Activated CD4-positive, alpha-beta T cell treated with anti-CD3 and anti-CD28 coated beads, Interleukin-2, amount 50 U/mL, for 24 hours (primary cell): ENCODE measurements at regions not wholly inside any gene's neighbourhood (a gene's known extent, or its start where the extent isn't known, plus 50 kb on each side); places are given as distances from the start of the nearest gene placed in this dataset.
"Not testable (repeated sequence)": the region's sequence is repeated elsewhere in the genome, so short reads cannot be mapped to it uniquely, and the experiment has no call there.

ENCODE experiments used
- DNase-seq, 2 donors: peaks; one replicate each; pipeline ENCODE4 v3.0.0-alpha.2; 2020; ENCODE audit warnings: low read depth in 1 of 2, low spot score in 1 of 2

DNA sequence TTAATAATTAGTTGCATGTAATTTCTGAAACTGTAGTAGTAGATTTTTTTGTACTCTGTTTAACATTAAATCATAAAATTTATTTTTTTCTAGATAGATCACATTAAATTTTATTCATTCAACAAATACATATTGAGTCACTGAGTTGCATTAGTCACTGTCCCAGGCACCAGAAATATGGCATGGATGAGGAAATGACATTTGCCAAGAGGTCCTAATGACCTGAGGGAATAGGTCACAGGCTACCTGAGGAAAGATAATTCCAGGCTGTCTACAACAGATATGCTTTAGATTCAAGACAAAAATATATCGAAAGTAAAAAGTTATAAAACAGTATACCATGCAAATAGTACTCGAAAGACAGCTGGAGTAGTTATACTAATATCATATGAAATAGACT is 852.4 kb upstream of the ACVR2A start:
- no peak for DNase-seq

DNA sequence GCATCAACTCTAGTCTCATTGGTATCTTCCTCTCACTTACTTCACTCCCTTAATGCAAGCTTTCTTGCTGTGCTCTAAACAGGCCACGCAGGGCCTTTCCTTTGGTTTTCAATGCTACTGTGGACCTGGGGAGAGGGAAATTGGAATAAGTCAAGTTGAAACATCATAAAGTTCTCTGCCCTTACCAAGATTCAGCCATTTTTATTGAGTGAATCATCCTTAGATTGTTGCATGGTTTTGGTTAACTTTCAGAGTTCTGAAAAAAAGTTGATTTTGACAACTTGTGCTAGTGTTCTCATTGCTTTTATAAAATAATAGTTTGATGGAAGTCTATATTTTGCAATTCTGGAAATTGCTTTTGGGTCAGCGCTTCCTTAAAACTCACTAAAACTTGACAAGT is 852.8 kb upstream of the ACVR2A start:
- no peak for DNase-seq

DNA sequence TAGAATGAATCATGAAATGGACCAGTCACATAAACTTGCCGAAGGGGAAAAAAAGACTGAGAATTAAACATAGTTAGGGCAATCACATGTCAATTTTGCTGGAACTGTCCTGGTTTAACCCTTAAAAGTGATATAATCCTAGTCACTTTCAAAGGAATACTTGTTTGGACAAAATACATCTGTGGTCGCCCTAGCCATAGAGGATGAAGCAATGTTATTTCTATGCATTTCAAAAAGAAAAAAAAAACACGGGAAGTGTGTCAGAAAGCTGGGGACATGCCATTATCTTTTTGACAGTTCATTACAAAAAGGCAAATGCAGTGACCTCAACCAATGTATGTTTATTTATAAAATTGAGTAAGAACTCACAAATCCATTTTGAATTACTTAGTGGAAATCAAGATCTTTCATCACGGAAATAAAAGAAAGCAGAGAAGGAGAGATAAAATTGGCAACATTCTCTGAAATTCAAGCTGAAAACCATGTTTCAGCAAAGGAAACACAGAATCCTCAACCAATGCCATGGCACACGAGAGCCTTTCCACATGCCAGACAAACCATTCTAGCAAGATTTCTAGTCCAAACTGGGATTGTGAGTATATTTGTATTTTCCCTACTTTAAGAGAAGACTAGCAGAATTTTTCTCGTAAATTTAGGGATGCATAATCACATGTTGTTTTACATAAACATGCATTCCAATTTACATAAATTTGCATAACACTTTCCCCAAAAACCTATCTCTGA is 854.3 kb upstream of the ACVR2A start:
- no peak for DNase-seq

DNA sequence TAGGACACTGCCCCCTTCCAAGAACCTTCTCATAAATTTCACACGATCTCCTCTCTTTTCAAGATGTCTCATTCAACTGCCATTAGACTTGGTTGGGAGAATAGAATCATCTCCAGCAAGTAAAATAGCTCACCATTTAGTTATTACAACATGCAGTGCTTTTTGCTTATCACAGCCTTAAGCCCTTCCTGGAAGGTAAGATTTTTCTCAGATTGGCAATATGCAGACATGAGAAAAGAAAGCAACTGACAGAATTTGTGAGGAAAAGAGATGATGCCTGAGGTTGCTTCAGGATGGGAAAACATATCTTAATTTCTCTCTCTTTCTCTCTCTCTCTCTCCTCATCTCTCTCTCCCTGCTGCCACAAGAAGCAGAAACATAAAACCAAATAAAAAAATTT is 855.1 kb upstream of the ACVR2A start:
- DNase-seq: no peak

DNA sequence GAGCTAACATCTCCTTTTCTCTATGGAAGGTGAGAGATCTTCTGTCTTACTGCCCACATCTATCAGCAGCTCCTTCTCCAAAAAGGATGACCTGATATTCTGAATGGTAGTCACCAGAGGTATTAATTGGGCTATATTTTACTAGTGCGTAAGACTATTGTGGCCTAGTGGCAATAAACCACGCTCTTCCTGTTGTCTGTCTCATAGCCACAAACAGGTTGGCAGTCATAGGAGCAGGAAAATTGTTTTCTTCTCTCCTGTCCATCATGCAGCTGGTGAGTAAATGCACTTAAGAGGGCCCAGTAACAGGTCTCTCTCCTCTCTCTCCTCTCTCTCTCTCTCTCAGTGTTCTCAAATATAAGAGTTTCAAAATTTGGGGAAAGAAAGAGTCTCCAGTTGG is 856.8 kb upstream of the ACVR2A start:
- no peak for DNase-seq

DNA sequence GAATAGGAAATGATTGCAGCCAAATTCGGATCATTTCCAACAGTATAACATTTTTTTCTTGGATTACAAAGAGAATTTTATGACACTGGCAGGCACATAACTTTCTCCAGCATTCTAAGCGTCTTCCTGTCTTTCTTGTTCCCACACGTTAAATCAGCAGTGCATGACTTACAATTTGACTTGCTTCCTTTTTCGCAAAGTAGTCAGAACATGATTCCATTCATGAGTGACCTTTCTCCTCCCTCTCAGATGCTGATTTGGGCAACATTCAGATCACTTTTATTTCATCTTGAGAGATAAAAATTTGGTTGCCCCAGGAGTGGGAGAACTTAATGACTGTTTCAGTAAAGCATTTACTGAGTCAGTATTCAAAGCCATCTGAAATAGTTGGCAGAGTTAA is 858.7 kb upstream of the ACVR2A start:
- DNase-seq: no peak

DNA sequence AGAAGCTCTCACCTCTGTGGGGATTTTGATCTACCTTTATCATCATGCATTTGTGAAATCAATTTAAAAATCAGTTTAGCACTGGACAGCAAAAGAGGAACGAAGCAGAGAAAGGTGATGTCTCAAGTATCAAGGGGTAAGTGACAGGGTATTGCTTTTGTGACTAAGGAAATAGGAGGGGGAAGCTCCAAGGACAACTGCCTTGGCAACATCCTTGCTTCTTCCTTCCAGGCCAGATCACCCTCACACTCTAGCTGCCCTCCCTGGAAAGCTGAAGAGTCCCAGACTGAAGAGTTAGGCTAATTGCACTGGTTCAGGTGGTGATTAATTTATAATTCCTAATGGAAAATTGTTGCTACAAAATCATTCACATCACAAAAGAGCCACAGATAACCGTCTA is 859.1 kb upstream of the ACVR2A start:
- DNase-seq: no peak

DNA sequence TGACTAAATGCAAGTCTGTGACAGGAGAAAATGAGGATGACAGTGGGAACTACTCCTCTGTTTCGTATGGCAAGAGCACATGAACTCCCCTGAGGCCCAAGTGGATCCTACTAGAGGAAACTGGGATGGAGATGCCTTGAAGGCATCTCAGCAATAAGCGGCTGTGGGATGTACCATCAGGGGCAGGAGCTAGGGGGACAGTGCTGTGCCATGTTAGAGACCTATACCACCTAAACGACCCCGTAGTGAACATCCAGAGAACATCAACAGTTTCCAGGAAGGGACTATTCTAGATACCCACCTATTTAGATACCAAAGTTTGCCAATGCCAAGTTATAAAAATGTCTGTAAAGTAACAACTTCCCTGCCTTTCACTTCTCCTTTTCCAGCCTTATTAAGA is 860.8 kb upstream of the ACVR2A start:
- DNase-seq: no peak

DNA sequence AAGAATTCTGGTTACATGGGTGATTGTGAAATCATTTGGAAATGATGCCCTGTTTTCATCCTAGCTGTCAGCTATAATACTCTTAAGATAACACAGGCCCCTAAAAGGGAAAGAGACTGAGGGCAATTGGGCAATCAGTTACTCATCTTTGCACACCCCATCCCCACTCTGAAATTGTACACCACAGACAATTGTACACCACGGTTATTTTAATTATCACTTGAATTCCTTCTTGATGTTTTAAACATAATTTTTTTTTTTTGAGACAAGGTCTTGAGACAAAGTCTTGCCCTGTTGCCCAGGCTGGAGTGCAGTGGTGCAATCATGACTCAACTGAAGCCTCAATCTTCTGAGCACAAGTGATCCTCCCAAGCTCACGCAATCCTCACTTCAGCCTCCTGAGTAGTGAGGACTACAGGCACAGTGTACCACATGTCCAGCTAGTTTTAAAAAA is 862.4 kb upstream of the ACVR2A start:
- DNase-seq: no peak

DNA sequence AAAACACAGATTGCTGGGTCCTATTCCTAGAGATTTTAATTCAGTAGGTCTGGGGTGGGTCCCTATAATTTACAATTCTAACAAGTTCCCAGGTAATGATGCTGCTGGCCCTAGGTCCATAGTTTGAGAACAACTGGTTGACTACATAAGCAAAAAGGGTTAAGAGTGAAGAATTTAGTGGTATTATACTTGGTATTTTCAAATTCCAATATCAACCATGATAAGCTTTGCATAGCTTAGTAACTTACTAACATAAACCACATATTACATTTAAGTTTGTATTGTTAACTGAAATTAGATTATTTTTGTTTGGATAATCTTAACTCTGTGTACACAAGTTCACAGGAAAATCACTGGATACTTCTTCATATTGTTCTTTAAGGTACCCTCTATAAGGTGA is 862.9 kb upstream of the ACVR2A start:
- no peak for DNase-seq

DNA sequence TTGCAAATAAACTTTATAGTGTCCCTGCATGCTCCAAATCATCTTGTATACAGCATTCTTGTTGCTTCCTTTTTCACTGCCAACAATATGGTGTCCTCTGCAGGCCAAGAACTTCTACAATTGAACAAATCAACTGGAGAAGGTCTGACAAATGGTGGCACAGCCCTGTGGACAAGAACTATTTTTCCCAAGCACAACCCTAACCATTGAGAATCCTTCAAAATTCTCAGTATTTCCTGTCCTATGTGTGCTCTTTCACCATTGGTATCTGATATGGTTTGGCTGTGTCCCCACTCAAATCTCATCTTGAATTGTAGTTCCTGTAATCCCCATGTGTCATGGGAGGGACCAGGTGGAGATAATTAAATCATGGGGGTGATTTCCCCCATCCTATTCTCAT is 865.1 kb upstream of the ACVR2A start:
- no peak for DNase-seq

DNA sequence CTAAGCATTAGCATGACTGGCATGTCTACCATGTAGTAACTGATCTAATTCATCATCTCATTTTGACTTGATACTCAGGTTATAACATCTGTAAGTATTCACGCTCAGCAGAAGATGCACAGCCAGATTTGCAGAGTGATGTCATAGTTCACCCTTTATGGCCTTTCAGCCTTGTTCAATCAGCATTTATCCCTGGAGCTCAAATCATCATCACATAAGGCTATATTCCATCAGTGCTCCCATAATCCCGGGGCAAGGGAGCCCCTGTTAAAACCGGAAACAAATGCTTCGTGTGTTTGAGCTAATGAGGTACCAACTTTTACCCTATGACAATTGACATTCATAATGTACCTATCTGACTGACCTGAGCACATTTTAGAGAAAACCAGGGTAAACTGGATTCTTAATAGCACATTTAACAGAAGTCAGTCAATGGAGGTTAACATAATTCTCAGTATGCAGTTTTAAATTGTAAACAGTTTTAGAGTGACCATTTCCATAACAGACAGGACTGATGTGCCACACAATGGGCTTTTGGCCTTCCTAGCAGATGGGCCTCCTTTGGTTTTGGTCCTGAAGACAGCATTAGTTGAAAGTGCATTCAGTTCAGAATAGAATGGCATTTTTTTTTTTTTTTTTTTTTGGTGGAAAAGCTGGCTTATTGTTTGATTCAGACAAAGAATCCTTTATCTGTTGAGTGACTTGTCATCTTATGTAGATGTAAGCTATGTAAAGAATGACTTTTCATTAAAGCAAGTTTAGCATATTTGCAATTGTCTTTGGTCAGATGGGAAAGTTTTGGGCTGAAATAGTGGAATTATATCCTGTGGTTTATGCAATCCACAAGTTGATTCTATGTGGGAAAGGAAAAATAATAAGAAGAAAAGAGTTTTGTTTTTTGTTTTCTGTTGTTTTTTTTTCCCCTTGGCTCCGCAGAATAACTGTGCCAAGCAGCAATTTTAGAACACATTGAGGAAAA is 866.0 kb upstream of the ACVR2A start:
- no peak for DNase-seq

DNA sequence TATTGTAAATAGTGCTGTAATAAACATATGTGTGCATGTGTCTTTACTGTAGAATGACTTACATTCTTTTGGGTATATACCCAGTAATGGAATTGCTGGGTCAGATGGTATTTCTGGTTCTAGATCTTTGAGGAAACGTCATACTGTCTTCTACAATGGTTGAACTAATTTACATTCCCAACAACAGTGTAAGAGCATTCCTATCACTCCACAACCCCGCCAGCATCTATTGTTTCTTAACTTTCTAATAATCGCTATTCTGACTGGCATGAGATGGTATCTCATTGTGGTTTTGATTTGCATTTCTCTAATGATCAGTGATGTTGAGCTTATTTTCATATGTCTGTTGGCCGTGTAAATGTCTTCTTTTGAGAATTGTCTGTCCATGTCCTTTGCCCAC is 873.8 kb upstream of the ACVR2A start:
- DNase-seq: not testable (repeated sequence)

DNA sequence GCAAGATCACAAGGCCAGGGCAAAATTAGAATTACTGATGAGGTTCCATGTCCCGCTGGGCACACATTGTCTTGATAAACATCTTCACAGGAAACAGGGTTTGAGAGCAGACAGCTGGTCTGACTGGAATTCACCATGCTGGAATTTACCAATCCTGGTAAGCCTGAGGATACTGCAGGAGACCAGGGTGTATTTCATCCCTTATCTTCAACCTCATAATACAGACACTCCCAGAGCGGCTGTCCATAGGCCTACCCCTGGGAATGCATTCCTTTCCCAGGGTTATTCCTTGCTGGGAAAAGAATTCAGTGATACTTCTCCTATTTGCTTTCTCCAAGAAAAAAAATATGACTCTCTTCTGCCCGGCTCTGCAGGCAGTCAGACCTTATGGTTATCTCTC is 875.1 kb upstream of the ACVR2A start:
- not testable (repeated sequence) for DNase-seq

DNA sequence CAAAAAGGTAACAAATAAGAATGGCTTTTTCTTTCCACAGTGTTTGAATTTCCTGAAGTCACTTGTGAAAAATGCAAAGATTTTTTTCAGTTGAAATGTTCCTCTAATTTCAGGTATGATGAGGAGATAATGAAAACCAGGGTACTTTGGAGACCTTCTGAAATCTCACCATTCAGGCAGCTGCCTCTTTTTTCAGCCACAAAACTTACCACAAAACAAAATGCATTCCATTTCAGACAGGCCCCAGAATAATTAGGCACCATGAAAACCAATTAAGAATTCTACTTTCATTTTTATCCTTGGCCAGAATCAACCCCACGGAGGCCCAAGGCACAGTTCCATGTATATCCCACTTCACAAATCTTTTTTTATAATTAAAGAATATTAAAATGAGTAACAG is 880.3 kb upstream of the ACVR2A start:
- no peak for DNase-seq

DNA sequence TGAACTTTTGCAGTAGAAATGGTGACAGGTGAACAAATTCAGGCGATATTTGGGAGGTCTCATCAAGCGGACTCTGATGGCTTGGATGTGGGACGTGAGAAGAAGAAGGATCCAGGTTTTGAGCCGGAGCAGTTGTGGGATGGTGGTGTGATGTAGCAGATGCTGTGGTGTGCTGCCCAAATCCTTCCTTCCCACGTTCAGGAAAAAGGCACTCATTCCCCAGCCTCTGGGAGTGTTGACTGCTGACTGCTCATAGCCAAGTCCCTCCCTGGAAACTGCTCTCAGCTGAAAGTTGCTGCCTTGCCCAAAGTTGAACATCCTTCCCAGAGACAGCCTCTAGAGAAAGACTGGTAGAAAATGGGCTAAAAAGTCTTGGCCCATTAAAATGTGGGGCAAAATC is 890.3 kb upstream of the ACVR2A start:
- no peak for DNase-seq

DNA sequence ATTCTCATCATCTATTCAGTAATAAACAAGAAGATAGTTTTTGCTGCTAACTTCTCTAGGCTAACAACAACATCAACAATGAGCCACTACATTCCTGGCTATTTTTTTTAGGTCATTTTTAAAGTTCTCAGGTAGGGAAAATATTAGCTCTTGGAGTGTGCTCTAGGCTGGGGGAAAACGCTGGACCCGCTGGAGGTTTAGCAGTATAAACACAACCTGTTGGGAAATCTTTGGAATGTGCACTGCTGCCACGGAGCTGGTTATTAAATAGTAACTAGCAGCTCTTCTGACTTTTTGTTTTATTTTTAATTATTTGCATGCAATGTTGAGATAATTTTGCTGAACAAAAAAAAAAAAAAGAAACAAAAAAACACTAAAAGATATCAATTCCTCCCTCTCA is 892.1 kb upstream of the ACVR2A start:
- DNase-seq: no peak

DNA sequence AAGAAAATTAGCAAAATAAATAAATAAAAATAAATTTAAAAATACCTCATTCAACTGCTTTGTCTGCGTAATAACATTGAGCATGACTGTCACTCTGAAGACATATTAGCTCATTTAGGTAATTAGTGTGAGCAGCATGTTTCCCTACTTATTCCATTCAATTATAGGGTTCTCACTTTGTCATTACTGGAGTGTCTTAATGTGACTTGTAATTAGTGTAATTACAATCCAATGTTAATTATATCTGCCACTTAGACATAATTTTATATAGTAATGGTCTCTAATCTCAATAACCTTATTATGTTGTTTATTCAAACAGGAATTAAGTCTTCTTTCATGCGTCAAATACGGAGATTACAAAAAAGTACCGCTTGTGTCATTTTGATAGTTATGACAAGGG is 893.9 kb upstream of the ACVR2A start:
- no peak for DNase-seq

DNA sequence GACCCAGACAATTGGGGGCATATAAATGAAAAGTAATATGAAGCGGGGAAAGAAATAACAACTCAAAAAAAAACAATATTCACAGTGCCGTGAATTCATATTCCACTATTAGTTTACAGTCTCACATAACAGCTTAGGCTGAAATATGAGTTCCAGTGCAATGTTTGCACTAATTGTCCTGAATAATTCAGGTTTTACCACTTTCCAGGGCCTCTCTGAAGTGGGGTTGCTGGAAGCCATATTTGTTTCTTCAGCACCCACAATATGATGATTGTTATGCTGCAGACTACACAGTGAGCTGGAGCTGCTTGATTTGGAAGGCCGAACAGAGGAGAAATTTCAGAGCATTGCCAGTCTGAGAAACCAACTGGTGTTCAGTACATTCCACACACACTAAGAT is 894.5 kb upstream of the ACVR2A start:
- DNase-seq: no peak

DNA sequence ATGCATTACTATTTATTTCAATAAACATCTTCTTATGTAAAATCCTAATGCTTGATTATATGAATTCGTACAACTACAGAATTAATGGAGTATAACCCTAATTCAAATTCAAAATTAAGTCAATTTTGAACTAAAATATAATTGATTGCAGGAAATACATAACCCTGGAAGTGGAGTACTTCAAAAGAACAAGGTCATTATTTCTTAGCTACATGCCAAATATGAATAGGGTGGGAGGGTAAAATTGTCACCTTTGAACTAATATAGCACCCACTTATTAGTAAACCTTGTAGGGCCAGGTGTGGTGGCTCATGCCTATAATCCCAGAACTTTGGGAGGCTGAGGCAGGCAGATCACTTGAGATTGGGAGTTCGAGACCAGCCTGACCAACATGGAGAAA is 895.4 kb upstream of the ACVR2A start:
- no peak for DNase-seq

DNA sequence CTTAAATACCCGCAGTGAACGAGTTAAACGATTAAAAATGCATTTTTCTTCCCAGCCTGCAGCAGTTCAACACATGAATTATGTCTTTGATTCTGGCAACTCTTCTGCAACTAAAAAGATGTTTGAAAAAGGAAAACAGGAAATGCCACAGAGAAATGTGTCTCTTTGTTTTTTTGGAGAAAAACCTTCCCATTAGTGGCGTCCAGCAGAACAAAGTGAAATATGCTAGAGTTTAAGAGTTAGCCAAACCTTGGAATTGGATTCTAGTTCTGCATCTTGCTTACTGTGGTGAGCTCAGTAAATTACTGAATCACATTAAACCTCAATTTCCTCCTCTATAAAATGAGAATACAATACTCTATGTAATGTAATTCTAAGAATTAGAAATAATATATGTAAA is 900.2 kb upstream of the ACVR2A start:
- DNase-seq: no peak

DNA sequence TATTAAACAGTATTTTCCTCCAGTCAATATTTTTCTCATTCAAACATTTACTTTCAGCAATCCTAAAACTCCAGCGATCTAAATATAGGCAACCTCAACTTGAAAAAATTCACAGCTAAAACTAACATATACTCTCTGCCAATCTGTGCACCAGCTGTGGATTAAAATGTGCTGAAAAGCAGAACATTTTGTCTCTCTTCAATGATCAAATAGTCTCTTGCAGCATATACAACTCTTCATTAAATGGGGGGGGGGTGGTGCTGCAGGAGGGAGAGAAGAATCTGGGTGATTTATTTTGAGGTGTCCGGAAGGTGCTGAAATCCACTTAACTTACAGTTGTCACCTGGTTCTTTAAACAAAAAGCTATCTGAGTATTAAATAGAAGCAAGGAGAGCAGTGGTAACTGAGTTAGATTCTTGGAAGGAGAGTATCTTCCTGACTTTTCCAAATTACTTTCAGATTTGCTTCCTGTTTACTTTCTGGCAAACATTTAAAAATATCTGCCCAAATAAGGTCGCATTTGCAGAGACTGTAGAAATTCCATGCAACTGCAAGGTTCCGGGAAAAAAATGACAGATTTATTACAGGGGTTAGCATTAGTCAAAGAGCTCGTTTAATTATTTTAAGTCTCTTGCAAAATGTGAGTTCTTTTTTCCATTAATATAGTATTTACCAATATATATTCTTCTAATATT is 904.7 kb upstream of the ACVR2A start:
- DNase-seq: no peak
